M059J (cell line): ENCODE measurements at regions not wholly inside any gene's neighbourhood (a gene's known extent, or its start where the extent isn't known, plus 50 kb on each side); places are given as distances from the start of the nearest gene placed in this dataset.
"Not testable (repeated sequence)": the region's sequence is repeated elsewhere in the genome, so short reads cannot be mapped to it uniquely, and the experiment has no call there.

Source experiments
- DNase-seq: peaks from one replicate; pipeline ENCODE4 v3.0.0-alpha.2; 2012; ENCODE audit warnings: low read depth

- no peak for DNase-seq
Measured at GRCh38 chr12:59405992-59406391, 189.8 kb upstream of the SLC16A7 start.

GRCh38 chr12:59404109-59404650 lies 191.6 kb upstream of the SLC16A7 start:
- DNase-seq = no peak

GRCh38 chr12:59403259-59403932 lies 192.4 kb upstream of the SLC16A7 start:
- peak; percentile 70 for DNase-seq

- peak; percentile 47 for DNase-seq
Measured at GRCh38 chr12:59401862-59402261, 194.0 kb upstream of the SLC16A7 start.

GRCh38 chr12:59398164-59398563 lies 197.7 kb upstream of the SLC16A7 start:
- no peak for DNase-seq

- DNase-seq = no peak
Measured at GRCh38 chr12:59396919-59397318, 198.9 kb upstream of the SLC16A7 start.

- DNase-seq = peak; percentile 26
Measured at GRCh38 chr12:59396519-59396918, 199.3 kb upstream of the SLC16A7 start.

GRCh38 chr12:59395310-59395709 lies 200.5 kb upstream of the SLC16A7 start:
- not testable (repeated sequence) for DNase-seq

GRCh38 chr12:59393506-59393905 lies 202.3 kb upstream of the SLC16A7 start:
- DNase-seq = peak; percentile 61

- DNase-seq = no peak
Measured at GRCh38 chr12:59389968-59390576, 205.8 kb upstream of the SLC16A7 start.

- DNase-seq = no peak
Measured at GRCh38 chr12:59388694-59389093, 207.1 kb upstream of the SLC16A7 start.

- no peak for DNase-seq
Measured at GRCh38 chr12:59388176-59388575, 207.7 kb upstream of the SLC16A7 start.

GRCh38 chr12:59386236-59386635 lies 209.6 kb upstream of the SLC16A7 start:
- DNase-seq = no peak

- DNase-seq = no peak
Measured at GRCh38 chr12:59383079-59383822, 212.6 kb upstream of the SLC16A7 start.

- DNase-seq = no peak
Measured at GRCh38 chr12:59382282-59383078, 213.3 kb upstream of the SLC16A7 start.

GRCh38 chr12:59381106-59381505 lies 214.7 kb upstream of the SLC16A7 start:
- DNase-seq = no peak

- no peak for DNase-seq
Measured at GRCh38 chr12:59375633-59376032, 220.2 kb upstream of the SLC16A7 start.

GRCh38 chr12:59374783-59375182 lies 221.0 kb upstream of the SLC16A7 start:
- DNase-seq = no peak

- peak; percentile 30 for DNase-seq
Measured at GRCh38 chr12:59372956-59373355, 222.9 kb upstream of the SLC16A7 start.

GRCh38 chr12:59370933-59371332 lies 224.9 kb upstream of the SLC16A7 start:
- DNase-seq = no peak

- DNase-seq = no peak
Measured at GRCh38 chr12:59365133-59365532, 230.7 kb upstream of the SLC16A7 start.

- DNase-seq = no peak
Measured at GRCh38 chr12:59357811-59358210, 238.0 kb upstream of the SLC16A7 start.
